CD4-positive, alpha-beta memory T cell (primary cell): ENCODE measurements at regions not wholly inside any gene's neighbourhood (a gene's known extent, or its start where the extent isn't known, plus 50 kb on each side); places are given as distances from the start of the nearest gene placed in this dataset.

ENCODE experiments used
- CTCF ChIA-PET: fragments of 350-600 bp; sonication (Branson Sonifier 250); formaldehyde crosslinking; loops from one replicate; lab custom pipeline; 2021; ENCODE audit warnings: inconsistent platforms; ENCODE audit not compliant: partially characterized antibody; lab: Charles Lee
- POLR2A ChIA-PET: fragments of 350-600 bp; sonication (Branson Sonifier 250); formaldehyde crosslinking; loops from one replicate; lab custom pipeline; 2021; ENCODE audit not compliant: partially characterized antibody; lab: Charles Lee
- DNase-seq, 5 donors: peaks; one replicate each; pipeline versions ENCODE4 v3.0.0 to v3.0.0-alpha.2; 2020 to 2022; ENCODE audit warnings: mixed read lengths in 1 of 5
- H3K27ac ChIP-seq: one replicate; pipeline ENCODE4 v1.7.0; 2013; ENCODE audit warnings: low read depth, low read length
- H3K27me3 ChIP-seq: 2 replicates; pipeline ENCODE4 v1.7.0; 2013; ENCODE audit warnings: mild to moderate bottlenecking, low read length, moderate library complexity; ENCODE audit not compliant: insufficient read depth
- H3K36me3 ChIP-seq: 2 replicates; pipeline ENCODE4 v1.7.0; 2013; ENCODE audit warnings: mild to moderate bottlenecking, low read length, moderate library complexity; ENCODE audit not compliant: insufficient read depth
- H3K4me1 ChIP-seq: 2 replicates; pipeline ENCODE4 v1.7.0; 2013; ENCODE audit warnings: mild to moderate bottlenecking, low read length, moderate library complexity; ENCODE audit not compliant: insufficient read depth
- H3K4me3 ChIP-seq, 2 donors: one replicate each; pipeline ENCODE4 v1.7.0; 2013; ENCODE audit warnings: low read length in 2 of 2, mild to moderate bottlenecking in 1 of 2
- H3K9me3 ChIP-seq, 2 donors: one replicate each; pipeline ENCODE4 v1.7.0; 2013; ENCODE audit warnings: low read length in 2 of 2, control low read depth in 1 of 2; ENCODE audit not compliant: control insufficient read depth in 1 of 2
- H3K27ac Mint-ChIP-seq, 7 donors: one replicate each; pipeline ENCODE4 v1.8.0; 2020 to 2021; ENCODE audit warnings: mixed read lengths in 7 of 7, mild to moderate bottlenecking in 6 of 7, inconsistent platforms in 3 of 7, moderate library complexity in 3 of 7
- H3K27me3 Mint-ChIP-seq, 2 donors: one replicate each; pipeline ENCODE4 v1.8.0; 2020 to 2021; ENCODE audit warnings: mixed read lengths in 2 of 2
- H3K36me3 Mint-ChIP-seq, 2 donors: one replicate each; pipeline ENCODE4 v1.8.0; 2020 to 2021; ENCODE audit warnings: mixed read lengths in 2 of 2, inconsistent platforms in 1 of 2, mild to moderate bottlenecking in 1 of 2
- H3K4me1 Mint-ChIP-seq, 4 donors: one replicate each; pipeline ENCODE4 v1.8.0; 2020 to 2021; ENCODE audit warnings: mixed read lengths in 4 of 4, mild to moderate bottlenecking in 1 of 4
- H3K4me3 Mint-ChIP-seq, 8 donors: one replicate each; pipeline ENCODE4 v1.8.0; 2020 to 2021; ENCODE audit warnings: mixed read lengths in 8 of 8, mild to moderate bottlenecking in 7 of 8, moderate library complexity in 6 of 8, inconsistent platforms in 3 of 8
- H3K9me3 Mint-ChIP-seq, 8 donors: one replicate each; pipeline ENCODE4 v1.8.0; 2020 to 2021; ENCODE audit warnings: mixed read lengths in 8 of 8, mild to moderate bottlenecking in 5 of 8, inconsistent platforms in 3 of 8, moderate library complexity in 1 of 8
- intact Hi-C: fragments of 100-400 bp; cut with micrococcal nuclease; formaldehyde crosslinking; loops from one replicate; pipeline ENCODE4 v1.15.1; 2023

DNA sequence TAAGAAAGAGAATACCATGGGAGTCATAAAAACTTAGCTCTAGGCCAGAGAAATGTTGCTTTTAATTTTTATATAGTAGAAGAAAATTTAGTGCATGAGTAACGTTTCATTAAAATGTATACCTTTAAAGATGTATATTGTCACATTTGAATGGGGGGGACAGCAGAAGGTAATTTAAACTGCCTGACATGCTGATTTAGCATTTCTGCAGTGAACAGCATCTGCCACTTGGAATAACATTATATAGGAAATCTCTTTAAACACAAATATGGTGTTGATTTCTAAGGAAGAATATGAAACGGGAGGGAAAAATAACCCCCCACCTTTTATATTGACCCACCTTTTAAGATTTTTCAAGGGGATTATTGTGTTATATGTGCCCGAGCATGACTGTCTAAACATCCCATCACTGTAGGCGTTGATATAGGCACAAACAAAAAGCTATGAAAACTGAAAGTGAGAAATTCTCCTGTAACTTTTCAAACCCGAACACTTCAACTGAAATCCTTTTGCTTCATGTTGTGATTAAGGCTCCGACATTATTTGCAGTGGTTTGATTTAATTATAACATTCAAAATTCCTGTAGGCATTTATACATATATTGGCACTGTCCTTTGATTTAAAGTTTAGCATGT is 244.7 kb upstream of the CELF2 start:
- no peak overlapping the region for H3K27ac ChIP-seq
- Mint-ChIP-seq H3K36me3 (no peaks in the 10 kb centered on the region), H3K4me1 (no peaks in the 10 kb centered on the region), H3K9me3 (peaks cover 0 to 3% (median 0%) of the 10 kb centered on the region in 8 donors), H3K27ac (no peak overlapping the region), H3K27me3 (peaks cover 7 to 13% of the 10 kb centered on the region in 2 donors), H3K4me3 (no peak overlapping the region)
- intact Hi-C loops: no loop called here
- H3K9me3 ChIP-seq: no peaks in the 10 kb centered on the region
- H3K27me3 ChIP-seq: no peaks in the 10 kb centered on the region
- ChIA-PET POLR2A (no interaction called here), CTCF (no interaction called here)
- no peak overlapping the region for H3K4me3 ChIP-seq
- H3K4me1 ChIP-seq: no peaks in the 10 kb centered on the region
- no peak for DNase-seq
- no peaks in the 10 kb centered on the region for H3K36me3 ChIP-seq

DNA sequence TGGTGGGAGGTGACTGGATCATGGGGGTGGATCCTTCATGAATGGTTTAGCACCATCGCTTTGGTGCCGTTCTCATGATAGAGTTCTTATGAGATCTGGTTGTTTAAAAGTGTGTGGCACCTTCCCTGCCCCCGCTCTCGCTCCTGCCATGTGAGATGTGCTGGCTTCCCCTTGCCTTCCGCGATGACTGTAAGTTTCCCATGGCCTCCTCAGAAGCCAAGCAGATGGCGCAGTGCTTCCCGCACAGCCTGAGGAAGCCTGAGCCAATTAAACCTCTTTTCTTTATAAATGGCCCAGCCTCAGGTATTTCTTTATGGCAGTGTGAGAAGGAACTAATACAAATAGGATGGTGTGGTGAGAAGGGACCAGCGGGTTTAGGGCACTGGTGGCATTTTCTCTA is 243.3 kb upstream of the CELF2 start:
- CTCF ChIA-PET: no interaction called here
- no peak overlapping the region for H3K4me3 Mint-ChIP-seq
- POLR2A ChIA-PET: no interaction called here
- no peaks in the 10 kb centered on the region for H3K36me3 Mint-ChIP-seq
- no peak overlapping the region for H3K27ac Mint-ChIP-seq
- Histone ChIP-seq H3K27me3 (no peaks in the 10 kb centered on the region), H3K36me3 (no peaks in the 10 kb centered on the region), H3K9me3 (no peaks in the 10 kb centered on the region), H3K4me1 (no peaks in the 10 kb centered on the region), H3K4me3 (no peak overlapping the region), H3K27ac (no peak overlapping the region)
- no peaks in the 10 kb centered on the region for H3K4me1 Mint-ChIP-seq
- peaks cover 0 to 3% (median 0%) of the 10 kb centered on the region in 8 donors for H3K9me3 Mint-ChIP-seq
- intact Hi-C loops: no loop called here
- DNase-seq: no peak
- H3K27me3 Mint-ChIP-seq: peaks cover 12 to 17% of the 10 kb centered on the region in 2 donors

DNA sequence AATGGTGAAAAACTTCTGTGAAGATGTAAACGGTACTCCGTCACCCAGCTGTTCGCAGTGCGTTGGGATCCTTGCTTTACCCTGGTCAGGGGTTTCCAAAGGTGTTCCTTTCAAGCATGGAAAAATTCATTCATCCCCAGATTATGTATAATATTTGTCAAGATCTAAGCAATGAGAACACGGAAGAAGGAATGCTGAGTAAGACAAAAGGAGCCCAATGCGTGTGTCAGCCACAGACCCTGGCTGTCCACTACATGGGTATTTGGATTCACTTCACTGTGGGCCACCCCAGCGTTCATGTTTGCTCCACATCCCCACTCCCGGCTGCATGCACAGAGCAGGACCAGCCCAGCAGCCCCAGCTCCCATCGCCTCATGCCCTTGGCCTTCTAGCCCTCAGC is 241.3 kb upstream of the CELF2 start:
- H3K4me1 ChIP-seq: no peaks in the 10 kb centered on the region
- ChIA-PET POLR2A (no interaction called here), CTCF (interaction anchor here (0.7 kb wide), 1 partner anchor 15 kb away, joined by 4 read pairs; no protein-coding TSS in a partner anchor)
- H3K27ac ChIP-seq: no peak overlapping the region
- H3K4me3 Mint-ChIP-seq: no peak overlapping the region
- H3K36me3 Mint-ChIP-seq: no peaks in the 10 kb centered on the region
- H3K27me3 ChIP-seq: no peaks in the 10 kb centered on the region
- H3K36me3 ChIP-seq: no peaks in the 10 kb centered on the region
- H3K27ac Mint-ChIP-seq: no peak overlapping the region
- H3K4me3 ChIP-seq: no peak overlapping the region
- DNase-seq: no peak
- no peaks in the 10 kb centered on the region for H3K4me1 Mint-ChIP-seq
- intact Hi-C loops: no loop called here
- no peaks in the 10 kb centered on the region for H3K9me3 ChIP-seq
- peaks cover 12 to 17% of the 10 kb centered on the region in 2 donors for H3K27me3 Mint-ChIP-seq
- peaks cover 0 to 3% (median 0%) of the 10 kb centered on the region in 8 donors for H3K9me3 Mint-ChIP-seq

DNA sequence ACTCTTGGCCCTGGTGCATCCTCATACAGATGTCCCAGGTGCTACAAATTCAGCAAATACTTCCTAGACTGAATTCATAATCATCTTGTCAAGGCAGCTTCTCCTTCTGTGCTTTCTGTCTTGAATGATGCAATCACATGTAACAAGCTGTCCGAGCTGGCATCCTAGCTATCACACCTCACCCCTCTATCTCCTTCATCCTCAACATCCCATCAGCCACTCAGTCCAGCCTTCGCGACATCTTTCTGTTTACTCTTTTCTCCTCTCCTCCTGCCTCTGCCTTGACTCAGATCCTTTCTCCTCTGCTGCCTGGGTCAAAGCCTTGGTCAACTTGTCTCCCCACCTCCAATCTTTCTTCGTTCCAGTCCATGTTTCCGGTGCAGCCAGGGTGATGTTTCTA is 240.4 kb upstream of the CELF2 start:
- H3K36me3 Mint-ChIP-seq: no peaks in the 10 kb centered on the region
- Histone ChIP-seq H3K4me1 (no peaks in the 10 kb centered on the region), H3K27me3 (no peaks in the 10 kb centered on the region), H3K36me3 (no peaks in the 10 kb centered on the region), H3K4me3 (no peak overlapping the region), H3K27ac (no peak overlapping the region), H3K9me3 (no peaks in the 10 kb centered on the region)
- no peaks in the 10 kb centered on the region for H3K4me1 Mint-ChIP-seq
- no peak overlapping the region for H3K4me3 Mint-ChIP-seq
- peaks cover 12 to 19% of the 10 kb centered on the region in 2 donors for H3K27me3 Mint-ChIP-seq
- no peak overlapping the region for H3K27ac Mint-ChIP-seq
- ChIA-PET POLR2A (no interaction called here), CTCF (no interaction called here)
- no peak for DNase-seq
- intact Hi-C loops: no loop called here
- H3K9me3 Mint-ChIP-seq: peaks cover 0 to 3% (median 0%) of the 10 kb centered on the region in 8 donors

DNA sequence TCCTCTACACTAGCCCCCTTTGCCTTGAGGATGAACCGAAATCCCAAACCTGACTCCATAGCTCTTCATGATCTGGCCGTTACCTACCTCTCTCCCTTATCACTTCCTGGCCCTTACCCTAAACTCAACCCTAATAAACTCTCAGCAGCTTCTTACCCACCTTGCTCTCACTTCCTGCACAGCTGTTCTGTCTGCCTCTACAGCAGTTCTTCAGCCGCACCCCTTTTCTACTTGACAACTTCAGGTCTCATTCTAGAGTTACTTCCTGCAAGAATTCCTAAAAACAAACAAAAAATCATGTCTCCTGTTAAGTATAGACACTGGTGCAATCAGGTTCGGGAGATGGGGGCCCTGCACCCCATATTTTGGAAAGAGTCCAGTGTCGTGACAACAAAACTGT is 239.9 kb upstream of the CELF2 start:
- Histone ChIP-seq H3K27ac (no peak overlapping the region), H3K9me3 (no peaks in the 10 kb centered on the region), H3K36me3 (no peaks in the 10 kb centered on the region), H3K27me3 (no peaks in the 10 kb centered on the region), H3K4me1 (no peaks in the 10 kb centered on the region), H3K4me3 (no peak overlapping the region)
- no peak overlapping the region for H3K27ac Mint-ChIP-seq
- no peaks in the 10 kb centered on the region for H3K4me1 Mint-ChIP-seq
- ChIA-PET POLR2A (no interaction called here), CTCF (no interaction called here)
- intact Hi-C loops: no loop called here
- no peak overlapping the region for H3K4me3 Mint-ChIP-seq
- peaks cover 0 to 3% (median 0%) of the 10 kb centered on the region in 8 donors for H3K9me3 Mint-ChIP-seq
- no peaks in the 10 kb centered on the region for H3K36me3 Mint-ChIP-seq
- DNase-seq: no peak
- H3K27me3 Mint-ChIP-seq: peaks cover 12 to 19% of the 10 kb centered on the region in 2 donors

DNA sequence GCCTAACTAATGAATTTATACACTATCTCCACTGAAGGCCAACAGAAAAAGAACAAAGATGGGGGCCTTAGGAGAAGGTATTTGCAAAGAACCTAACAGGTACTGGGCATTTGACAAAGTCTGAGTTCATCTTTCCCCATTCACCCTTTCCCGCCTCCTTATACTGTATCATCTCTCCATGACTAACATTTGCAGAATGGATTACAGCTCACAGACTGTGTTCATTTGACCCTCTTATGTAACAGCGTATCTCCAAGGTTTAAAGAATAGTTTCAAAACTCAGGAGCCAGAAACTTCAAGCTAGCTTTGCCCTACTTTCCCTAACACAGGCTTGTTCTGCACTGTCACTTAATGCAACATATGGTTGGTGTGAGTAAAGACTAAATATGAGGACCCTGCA is 238.7 kb upstream of the CELF2 start:
- POLR2A ChIA-PET: no interaction called here
- no peaks in the 10 kb centered on the region for H3K4me1 Mint-ChIP-seq

DNA sequence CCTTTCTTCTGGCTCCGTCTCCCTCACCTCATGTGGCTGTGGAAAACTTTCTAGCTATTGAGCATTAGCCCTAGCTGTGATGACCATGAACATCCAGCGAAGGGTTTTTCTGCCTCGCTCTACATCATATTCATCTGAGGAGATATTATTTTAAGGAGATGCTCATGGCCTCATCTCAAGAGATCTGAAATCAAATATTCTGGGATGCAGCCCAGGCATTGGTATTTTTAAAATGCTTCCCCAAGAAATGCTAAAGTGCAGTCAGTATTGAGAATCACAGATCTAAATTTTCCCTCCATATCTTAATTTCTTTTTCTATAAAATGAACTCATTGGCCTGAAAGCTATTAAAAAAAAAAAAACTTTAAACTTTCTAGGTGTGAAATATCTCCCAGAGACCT is 238.2 kb upstream of the CELF2 start:
- intact Hi-C loops: no loop called here
- Mint-ChIP-seq H3K27me3 (peaks cover 16 to 22% of the 10 kb centered on the region in 2 donors), H3K27ac (no peak overlapping the region), H3K4me3 (no peak overlapping the region), H3K4me1 (no peaks in the 10 kb centered on the region), H3K9me3 (peaks cover 0 to 3% (median 0%) of the 10 kb centered on the region in 8 donors), H3K36me3 (no peaks in the 10 kb centered on the region)
- ChIA-PET POLR2A (no interaction called here), CTCF (no interaction called here)
- H3K36me3 ChIP-seq: no peaks in the 10 kb centered on the region
- no peaks in the 10 kb centered on the region for H3K27me3 ChIP-seq
- H3K4me1 ChIP-seq: no peaks in the 10 kb centered on the region
- no peaks in the 10 kb centered on the region for H3K9me3 ChIP-seq
- no peak for DNase-seq
- H3K27ac ChIP-seq: no peak overlapping the region
- no peak overlapping the region for H3K4me3 ChIP-seq

More for the DNA sequence above, 238.7 kb upstream of the CELF2 start:
- Mint-ChIP-seq H3K27ac (no peak overlapping the region), H3K9me3 (peaks cover 0 to 3% (median 0%) of the 10 kb centered on the region in 8 donors), H3K27me3 (peaks cover 16 to 22% of the 10 kb centered on the region in 2 donors), H3K4me3 (no peak overlapping the region), H3K36me3 (no peaks in the 10 kb centered on the region)
- Histone ChIP-seq H3K27me3 (no peaks in the 10 kb centered on the region), H3K27ac (no peak overlapping the region), H3K4me3 (no peak overlapping the region), H3K9me3 (no peaks in the 10 kb centered on the region), H3K4me1 (no peaks in the 10 kb centered on the region), H3K36me3 (no peaks in the 10 kb centered on the region)
- intact Hi-C loops: no loop called here
- CTCF ChIA-PET: no interaction called here
- no peak for DNase-seq
